K562 (cell line): ENCODE measurements at regions not wholly inside any gene's neighbourhood (a gene's known extent, or its start where the extent isn't known, plus 50 kb on each side); places are given as distances from the start of the nearest gene placed in this dataset.
A peak's percentile ranks its signal among the peaks of the same experiment; 100 is the strongest.

Experiments
- CREB5 ChIP-seq: fragments of 250-450 bp; sonication (Bioruptor Pico); IDR thresholded peaks from 2 replicates; pipeline ENCODE4 v1.5.0; 2020; ENCODE audit warnings: mild to moderate bottlenecking
- HBP1 ChIP-seq: fragments of 450-650 bp; formaldehyde crosslinking; IDR thresholded peaks from 2 replicates; pipeline ENCODE4 v1.4.0; 2022; ENCODE audit warnings: missing genetic modification characterization
- HCFC1 ChIP-seq: IDR thresholded peaks from 2 replicates; pipeline ENCODE4 v1.6.1; 2012; ENCODE audit warnings: low read depth, low read length, improper control_type of control experiment
- HLTF ChIP-seq: fragments of 450-650 bp; IDR thresholded peaks from 2 replicates; pipeline ENCODE4 v1.6.1; 2016
- L3MBTL2 ChIP-seq: fragments of 450-650 bp; IDR thresholded peaks from 2 replicates; pipeline ENCODE4 v1.6.1; 2016; ENCODE audit warnings: mild to moderate bottlenecking, moderate library complexity
- MCM3 ChIP-seq: fragments of 450-650 bp; IDR thresholded peaks from 2 replicates; pipeline ENCODE4 v1.6.1; 2016
- NFIX ChIP-seq: fragments of 250-450 bp; sonication (Bioruptor Pico); IDR thresholded peaks from 2 replicates; pipeline ENCODE4 v1.4.0; 2020; ENCODE audit warnings: low read depth, mild to moderate bottlenecking, moderate library complexity
- NR3C1 ChIP-seq: sonication (generic); formaldehyde crosslinking; IDR thresholded peaks from 2 replicates; pipeline ENCODE4 v1.8.1; 2022; ENCODE audit warnings: missing genetic modification reagents
- RBM25 ChIP-seq: fragments of 200-400 bp; formaldehyde crosslinking; IDR thresholded peaks from 2 replicates; pipeline ENCODE4 v1.6.1; 2018; ENCODE audit warnings: low read length, low read depth, moderate library complexity; ENCODE audit not compliant: severe bottlenecking
- WHSC1 ChIP-seq: IDR thresholded peaks from one replicate; pipeline ENCODE4 v1.6.1; 2012; ENCODE audit warnings: low read length, control low read depth, inconsistent platforms
- ZFP36 ChIP-seq: fragments of 150-350 bp; IDR thresholded peaks from 2 replicates; pipeline ENCODE4 v1.6.1; 2018; ENCODE audit warnings: low read length, low read depth; ENCODE audit not compliant: partially characterized antibody
- ZFPM2 ChIP-seq: fragments of 250-450 bp; sonication (Bioruptor Pico); IDR thresholded peaks from 2 replicates; pipeline ENCODE4 v1.5.1; 2022; ENCODE audit warnings: mild to moderate bottlenecking
- ZNF143 ChIP-seq: sonication (generic); formaldehyde crosslinking; IDR thresholded peaks from 2 replicates; pipeline ENCODE4 v1.9.0; 2022; ENCODE audit warnings: mild to moderate bottlenecking, missing genetic modification reagents
- ZNF239 ChIP-seq: fragments of 250-450 bp; sonication (Bioruptor Pico); IDR thresholded peaks from 2 replicates; pipeline ENCODE4 v1.4.0; 2020; ENCODE audit warnings: mild to moderate bottlenecking
- ZNF318 ChIP-seq, 2 experiments: fragments of 450-650 bp; IDR thresholded peaks; 2 replicates each; pipeline ENCODE4 v1.6.1; 2016; ENCODE audit warnings: mild to moderate bottlenecking in 2 of 2, borderline replicate concordance in 1 of 2, low read depth in 1 of 2, moderate library complexity in 1 of 2
- ZNF324 ChIP-seq: fragments of 250-450 bp; sonication (Bioruptor Pico); IDR thresholded peaks from 2 replicates; pipeline ENCODE4 v1.4.0; 2020; ENCODE audit warnings: mild to moderate bottlenecking
- ZNF41 ChIP-seq: fragments of 250-450 bp; sonication (Bioruptor Pico); conservative IDR thresholded peaks from 2 replicates; pipeline ENCODE4 v1.4.0; 2020; ENCODE audit warnings: mild to moderate bottlenecking
- ZNF512 ChIP-seq: IDR thresholded peaks from 2 replicates; pipeline ENCODE4 v1.6.1; 2016; ENCODE audit warnings: missing genetic modification characterization, missing compliant biosample characterization
- ZNF561 ChIP-seq: fragments of 450-650 bp; formaldehyde crosslinking; conservative IDR thresholded peaks from 2 replicates; pipeline ENCODE4 v1.4.0; 2020; ENCODE audit warnings: mild to moderate bottlenecking, moderate library complexity

GRCh38 chr16:85323961-85324253, 211.6 kb upstream of the CIBAR2 start (continued):
- TF ChIP-seq ZNF318 (IDR thresholded peaks at IDR 0.05; ENCODE audit: borderline replicate concordance in 1 of 2, low read depth in 1 of 2) (no peak), ZFPM2 (CRISPR knock-in tag) (no peak), RBM25 (peak; percentile 76), ZNF41 (CRISPR knock-in tag) (no peak), HBP1 (CRISPR knock-in tag) (no peak), ZNF324 (CRISPR knock-in tag) (no peak), NR3C1 (CRISPR knock-in tag) (no peak), CREB5 (CRISPR knock-in tag) (no peak), ZNF512 (tag) (no peak), ZNF143 (CRISPR knock-in tag) (0 out of 2 replicates have a peak, but pooled peaks have one; percentile 24), MCM3 (no peak), HCFC1 (no peak), NFIX (CRISPR knock-in tag) (no peak), WHSC1 (no peak), ZNF239 (CRISPR knock-in tag) (no peak), ZFP36 (peak; percentile 7), L3MBTL2 (no peak), ZNF561 (no peak), HLTF (0 out of 2 replicates have a peak, but pooled peaks have one; percentile 55)
